ENCODE measurements at regions not wholly inside any gene's neighbourhood (a gene's known extent, or its start where the extent isn't known, plus 50 kb on each side); places are given as distances from the start of the nearest gene placed in this dataset.

GRCh38 chr18:73118121-73118816 lies 250.5 kb upstream of the NETO1 start:
- TF ChIP-seq ATF3 (IDR thresholded peaks at IDR 0.05) (no peak), POLR2AphosphoS5 (IDR thresholded peaks at IDR 0.05; ENCODE audit: low read depth, low read length) (no peak), POLR2A (IDR thresholded peaks at IDR 0.05; ENCODE audit: borderline replicate concordance, extremely low read depth, insufficient read depth, insufficient read length) (no peak), CTCF (IDR thresholded peaks at IDR 0.05 in 2 of 3, conservative IDR thresholded peaks at IDR 0.05 in 1 of 3; ENCODE audit: borderline replicate concordance in 1 of 3, insufficient read depth in 1 of 3, low read depth in 2 of 3, low read length in 2 of 3) (no peak), SP1 (IDR thresholded peaks at IDR 0.05; ENCODE audit: low read depth) (no peak), TCF7L2 (IDR thresholded peaks at IDR 0.05; ENCODE audit: borderline replicate concordance, extremely low read depth, insufficient read depth, insufficient read length) (no peak), CEBPB (IDR thresholded peaks at IDR 0.05; ENCODE audit: low read depth) (no peak), MAX (IDR thresholded peaks at IDR 0.05) (no peak), ZNF274 (IDR thresholded peaks at IDR 0.05; ENCODE audit: low read depth, low read length) (no peak), ELF1 (IDR thresholded peaks at IDR 0.05; ENCODE audit: borderline replicate concordance, low read depth) (no peak), SIN3A (IDR thresholded peaks at IDR 0.05; ENCODE audit: low read depth) (no peak), YY1 (IDR thresholded peaks at IDR 0.05; ENCODE audit: extremely low read depth, insufficient replicate concordance, low read depth, low read length) (no peak), SRF (IDR thresholded peaks at IDR 0.05; ENCODE audit: low read depth) (no peak), EZH2phosphoT487 (IDR thresholded peaks at IDR 0.05; ENCODE audit: borderline replicate concordance) (no peak), CBX3 (IDR thresholded peaks at IDR 0.05; ENCODE audit: low read depth) (no peak), ZFX (IDR thresholded peaks at IDR 0.05) (no peak), EGR1 (IDR thresholded peaks at IDR 0.05; ENCODE audit: low read depth) (no peak), FOSL1 (IDR thresholded peaks at IDR 0.05; ENCODE audit: low read depth) (no peak)
- Histone ChIP-seq H3K36me3 (ENCODE audit: control insufficient read depth in 1 of 2, insufficient read depth in 2 of 2, low read length in 2 of 2) (no peaks in the 10 kb centered on the region), H4K20me1 (ENCODE audit: insufficient read depth) (no peaks in the 10 kb centered on the region), H3K27ac (ENCODE audit: low read depth, low read length) (no peak overlapping the region), H2AFZ (ENCODE audit: low read depth, low read length, poor library complexity, severe bottlenecking) (no peak overlapping the region), H3K79me2 (ENCODE audit: insufficient read depth, low read length) (no peaks in the 10 kb centered on the region), H3K4me3 (replicated peaks in 1 of 2; ENCODE audit: low read depth in 1 of 2, low read length in 2 of 2) (no peak overlapping the region), H3K9me2 (ENCODE audit: insufficient read depth) (no peaks in the 10 kb centered on the region), H3K9ac (ENCODE audit: low read length) (no peak overlapping the region), H3K4me2 (ENCODE audit: low read length) (no peak overlapping the region), H3K27me3 (ENCODE audit: insufficient read depth, low read length) (no peaks in the 10 kb centered on the region), H3K9me3 (ENCODE audit: control insufficient read depth in 1 of 2, insufficient read depth in 1 of 2, low read depth in 1 of 2, low read length in 2 of 2) (peaks cover 9 to 12% of the 10 kb centered on the region in 2 experiments; a peak in 3 of 4 replicates), H3K4me1 (ENCODE audit: control insufficient read depth in 1 of 2, insufficient read depth in 2 of 2, low read length in 2 of 2) (no peaks in the 10 kb centered on the region)
- intact Hi-C loops (cut with micrococcal nuclease), result no loop called here
- ChIA-PET CTCF (no interaction called here), POLR2A (no interaction called here), RAD21 (ENCODE audit: low non-redundant PET in 1 of 2, low total read pairs in 2 of 2, uncharacterized antibody in 2 of 2, unreplicated experiment in 2 of 2) (no interaction called here)
- ATAC-seq, result no peak
- no peak for DNase-seq (ENCODE audit: low read depth, low spot score)
- no TSS peak for BruUV-seq (replicated peaks)
